Glomerular endothelial cell (primary cell): ENCODE measurements at regions not wholly inside any gene's neighbourhood (a gene's known extent, or its start where the extent isn't known, plus 50 kb on each side); places are given as distances from the start of the nearest gene placed in this dataset.
"Not testable (repeated sequence)": the region's sequence is repeated elsewhere in the genome, so short reads cannot be mapped to it uniquely, and the experiment has no call there.

Experiments
- DNase-seq: peaks from one replicate; pipeline ENCODE4 v3.0.0-alpha.2; 2011; ENCODE audit warnings: low read depth, low spot score; ENCODE audit errors: extremely low read depth

DNA sequence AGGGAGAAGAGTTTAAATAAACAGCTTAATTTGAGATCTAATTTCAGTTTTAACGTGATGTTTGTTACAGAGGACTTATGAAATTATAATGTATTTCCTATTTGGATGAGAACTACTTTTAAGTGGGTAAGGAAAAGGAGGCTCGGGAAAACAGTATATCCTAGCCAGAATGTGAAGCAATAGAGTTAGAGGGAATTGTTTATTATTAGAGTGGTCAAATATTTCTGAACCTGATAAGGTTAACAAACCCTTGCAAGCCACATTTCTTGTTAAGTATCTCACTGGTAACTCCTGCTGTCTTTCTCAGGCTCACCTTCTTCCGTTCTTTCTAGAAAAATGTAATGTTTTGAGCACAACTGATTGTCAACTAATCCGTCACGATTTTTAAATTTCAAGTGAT is 335.1 kb upstream of the MBL2 start:
- DNase-seq = no peak

DNA sequence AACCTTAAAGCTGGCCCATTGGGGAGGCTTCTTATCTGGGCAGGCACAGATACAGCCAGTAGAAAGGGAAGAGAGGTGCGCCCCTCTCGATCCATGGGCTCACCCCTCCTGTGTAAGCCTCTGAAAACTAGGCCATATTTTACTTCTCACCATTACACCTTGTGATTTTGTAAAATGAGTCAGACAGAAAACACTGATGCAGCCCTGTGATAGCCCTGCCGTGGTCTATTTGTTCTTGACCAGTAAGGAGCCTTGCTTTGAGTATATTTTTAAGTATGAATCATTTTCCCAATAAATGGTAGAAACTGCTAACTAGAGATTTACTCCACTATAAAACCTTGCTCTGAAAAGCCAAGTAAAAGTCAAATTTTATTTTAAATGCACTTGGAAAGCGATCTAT is 329.8 kb upstream of the MBL2 start:
- DNase-seq = no peak

DNA sequence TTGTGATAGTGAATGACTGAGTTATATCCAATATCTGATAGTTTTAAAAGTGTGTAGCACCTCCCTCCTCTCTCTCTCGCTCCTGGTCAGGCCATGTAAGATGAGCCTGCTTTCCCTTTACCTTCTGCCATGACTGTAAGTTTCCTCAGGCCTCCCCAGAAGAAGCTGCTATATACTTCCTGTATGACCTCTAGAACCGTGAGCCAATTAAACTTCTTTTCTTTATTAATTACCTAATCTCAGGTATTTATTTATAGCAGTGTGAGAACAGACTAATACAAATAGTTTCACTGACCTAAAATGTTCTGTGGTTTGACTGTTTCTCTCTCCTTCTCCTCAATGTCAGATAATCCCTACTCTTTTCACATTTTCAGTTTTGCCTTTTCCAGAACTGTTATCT is 321.3 kb upstream of the MBL2 start:
- DNase-seq = no peak

DNA sequence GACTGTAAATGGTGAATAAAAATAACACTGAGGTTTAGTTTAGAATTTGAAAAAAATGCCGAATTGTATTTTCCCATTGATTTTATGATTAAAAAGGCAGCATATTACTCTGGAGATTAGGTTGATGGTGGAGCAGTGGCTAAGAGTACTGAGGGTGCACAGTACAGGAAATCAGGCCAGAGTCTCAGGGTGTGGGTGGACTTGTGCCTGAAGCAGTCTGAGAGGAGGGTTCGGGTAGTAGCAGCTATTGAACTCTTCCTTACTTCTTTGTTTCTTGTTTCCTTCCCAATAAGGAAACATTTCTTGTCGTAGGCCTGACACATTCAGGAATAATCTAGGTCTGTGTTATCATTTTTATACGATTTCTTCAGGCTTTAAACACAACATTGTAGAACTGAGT is 319.0 kb upstream of the MBL2 start:
- DNase-seq = no peak

DNA sequence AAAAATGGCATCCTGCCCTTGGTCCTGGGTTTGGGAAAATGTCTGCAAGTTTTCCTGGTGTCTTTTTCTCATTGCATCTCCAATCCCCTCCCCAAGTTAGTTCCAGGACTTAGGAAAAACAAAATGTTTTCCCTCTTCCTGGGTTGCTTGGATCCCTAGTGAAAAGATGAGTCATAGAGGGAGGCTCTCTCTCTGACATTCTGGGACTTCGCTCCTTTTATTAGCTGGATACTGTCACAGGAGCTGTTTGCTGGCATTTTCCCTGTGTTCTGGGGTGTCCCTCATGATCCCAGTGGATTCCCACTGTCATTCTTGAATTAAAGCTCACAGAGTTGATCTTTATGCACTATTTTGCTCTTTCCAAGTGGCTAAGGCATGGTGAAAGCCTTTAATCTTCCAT is 316.4 kb upstream of the MBL2 start:
- no peak for DNase-seq

DNA sequence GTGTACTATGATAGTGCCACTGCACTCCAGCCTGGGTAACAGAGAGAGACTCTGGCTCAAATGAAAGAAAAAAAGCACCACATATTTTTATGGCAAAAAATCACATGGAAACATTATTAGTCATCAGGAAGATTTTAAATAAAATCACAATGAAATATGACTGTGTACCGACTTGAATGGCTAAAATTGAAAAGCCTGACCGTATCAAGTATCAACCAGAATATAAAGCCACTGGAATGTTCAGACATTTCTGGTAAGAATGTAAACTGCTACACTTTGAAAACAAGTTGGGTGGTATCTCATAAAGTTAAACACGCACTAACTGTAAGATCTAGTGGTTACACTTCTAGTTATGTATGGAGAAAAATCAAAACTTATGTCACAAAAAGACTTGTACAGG is 306.7 kb upstream of the MBL2 start:
- no peak for DNase-seq

DNA sequence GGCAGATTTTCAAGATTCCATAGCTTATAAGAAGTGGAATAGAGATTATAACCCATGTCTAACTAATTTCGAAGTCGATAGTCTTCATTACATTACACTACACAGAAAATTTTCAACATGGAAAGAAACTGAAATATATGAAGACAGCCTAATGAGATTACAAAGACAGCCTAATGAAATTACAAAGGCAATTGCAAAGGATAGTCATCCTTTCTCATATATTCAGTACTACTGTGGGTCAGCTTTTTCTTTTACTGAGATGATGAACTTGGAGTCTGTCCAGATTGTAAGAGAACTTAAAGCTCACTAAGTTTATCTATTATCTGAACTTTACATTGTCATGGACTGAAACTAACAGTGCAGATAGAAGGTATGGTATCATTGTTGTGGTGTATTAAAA is 304.4 kb upstream of the MBL2 start:
- DNase-seq = no peak

DNA sequence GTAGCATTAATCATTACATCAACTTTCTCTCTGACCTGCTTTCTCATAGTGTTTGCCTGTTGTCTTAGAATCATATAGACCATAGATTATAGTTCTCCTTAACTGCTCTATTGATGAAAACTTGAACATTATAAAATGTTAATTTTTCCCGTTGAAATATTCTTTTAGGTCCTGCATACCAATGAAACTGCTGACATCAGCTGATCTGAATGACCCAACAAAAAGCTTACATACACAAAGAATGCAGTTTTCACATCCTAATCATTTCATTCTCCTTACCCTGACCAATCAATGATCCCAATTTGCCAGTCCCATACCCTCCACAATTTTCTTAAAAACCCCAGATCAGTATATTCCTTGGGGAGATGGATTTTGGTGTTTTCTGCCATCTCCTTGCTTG is 302.9 kb upstream of the MBL2 start:
- DNase-seq = no peak

DNA sequence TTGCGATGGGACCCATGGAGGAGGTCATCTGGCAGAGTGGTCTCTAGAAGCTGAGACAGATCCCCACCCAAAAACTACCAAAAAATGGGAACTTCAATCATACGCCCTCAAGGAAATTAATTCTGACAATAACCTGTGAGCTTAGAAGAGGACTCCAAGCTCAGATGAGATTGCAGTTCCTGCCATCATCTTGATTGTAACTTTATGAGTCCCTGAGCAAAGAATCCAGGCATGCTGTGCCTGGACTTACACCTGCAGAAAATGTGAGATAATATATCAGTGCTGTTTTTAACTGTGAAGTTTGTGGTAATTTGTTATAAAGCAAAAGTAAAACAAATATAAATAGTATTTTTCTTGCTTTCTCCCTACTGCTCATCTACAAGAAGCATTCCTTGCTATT is 299.6 kb upstream of the MBL2 start:
- no peak for DNase-seq

DNA sequence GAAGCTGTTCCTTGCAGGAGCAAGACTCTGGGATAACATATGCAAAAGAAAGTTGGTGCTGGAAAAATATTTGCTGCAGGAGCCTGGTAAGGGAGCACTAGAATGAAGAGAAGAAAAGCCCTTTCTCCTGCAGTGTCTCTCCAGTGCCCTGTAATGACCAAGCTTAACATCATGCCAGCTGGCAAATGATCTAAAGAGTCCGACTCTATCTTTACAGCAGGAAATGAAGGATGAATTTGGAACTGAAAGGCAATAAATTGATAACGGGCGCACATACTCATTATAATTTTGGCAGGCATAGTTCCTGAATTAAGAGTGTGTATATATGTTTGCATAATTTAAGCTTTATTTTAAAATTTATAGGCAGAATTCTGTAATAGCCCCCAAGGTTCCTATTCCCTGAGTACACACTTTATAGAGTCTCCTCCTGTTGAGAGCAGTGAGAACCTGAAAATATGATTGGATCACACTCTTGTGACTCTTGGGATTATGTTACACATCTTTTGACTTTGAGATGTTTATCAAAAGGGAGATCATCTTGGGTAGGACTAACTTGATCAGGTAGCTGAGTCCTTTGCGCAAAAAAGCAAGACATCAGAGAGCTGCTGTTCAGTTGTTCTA is 299.0 kb upstream of the MBL2 start:
- no peak for DNase-seq

DNA sequence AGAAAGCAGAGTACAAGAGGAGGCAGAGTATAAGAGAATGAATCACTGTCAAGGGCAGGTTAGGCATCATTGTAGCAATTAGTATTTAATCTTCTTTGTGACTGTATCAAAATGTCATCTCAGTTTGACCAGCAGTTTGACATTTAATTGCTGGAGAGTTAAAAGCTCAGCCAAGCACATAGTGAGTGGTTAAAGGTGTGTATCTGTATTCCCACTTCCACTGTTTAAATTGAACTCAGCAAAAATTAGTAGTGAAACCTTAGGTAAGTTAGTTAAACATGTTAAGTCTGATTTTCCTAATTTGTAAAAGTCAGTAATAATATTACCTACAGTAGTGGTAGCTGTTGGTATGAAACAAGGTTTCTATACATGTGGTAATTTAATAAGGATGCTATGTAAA is 296.4 kb upstream of the MBL2 start:
- no peak for DNase-seq

DNA sequence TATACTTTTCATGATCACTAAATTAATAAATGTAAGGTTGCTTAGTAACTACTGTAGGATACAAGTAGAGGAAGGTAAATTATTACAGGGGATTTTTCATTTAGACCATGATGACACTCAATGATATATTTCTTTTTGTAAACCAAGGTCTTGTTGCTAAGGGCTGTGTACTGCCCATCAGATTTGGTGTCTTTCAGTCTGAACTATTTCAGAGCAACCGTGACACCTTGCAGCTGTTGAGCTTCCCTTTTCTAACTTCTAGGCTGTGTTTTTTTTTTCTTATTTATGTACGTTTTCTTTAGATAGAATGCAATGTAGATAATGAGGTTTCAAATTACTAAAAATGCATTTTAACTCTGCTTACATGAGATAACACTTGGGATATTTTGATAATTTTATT is 292.0 kb upstream of the MBL2 start:
- no peak for DNase-seq

DNA sequence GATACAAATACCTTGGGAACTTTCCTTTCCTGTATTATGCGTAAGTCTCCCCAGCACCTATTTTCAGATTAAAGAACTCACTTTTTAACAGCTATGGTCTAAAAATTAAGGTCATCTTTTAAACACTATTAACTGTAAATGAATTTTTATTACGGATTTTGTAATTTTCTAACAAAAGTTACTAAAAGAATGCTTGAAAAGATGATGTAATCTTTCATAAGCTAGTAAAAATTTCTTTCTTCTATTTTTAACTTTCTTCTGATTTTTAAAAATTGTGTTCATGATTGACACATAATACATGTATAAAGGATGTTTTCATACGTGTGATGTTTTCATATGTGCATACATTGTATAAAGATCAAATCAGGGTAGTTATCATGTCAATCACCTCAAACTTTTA is 291.2 kb upstream of the MBL2 start:
- DNase-seq = no peak

DNA sequence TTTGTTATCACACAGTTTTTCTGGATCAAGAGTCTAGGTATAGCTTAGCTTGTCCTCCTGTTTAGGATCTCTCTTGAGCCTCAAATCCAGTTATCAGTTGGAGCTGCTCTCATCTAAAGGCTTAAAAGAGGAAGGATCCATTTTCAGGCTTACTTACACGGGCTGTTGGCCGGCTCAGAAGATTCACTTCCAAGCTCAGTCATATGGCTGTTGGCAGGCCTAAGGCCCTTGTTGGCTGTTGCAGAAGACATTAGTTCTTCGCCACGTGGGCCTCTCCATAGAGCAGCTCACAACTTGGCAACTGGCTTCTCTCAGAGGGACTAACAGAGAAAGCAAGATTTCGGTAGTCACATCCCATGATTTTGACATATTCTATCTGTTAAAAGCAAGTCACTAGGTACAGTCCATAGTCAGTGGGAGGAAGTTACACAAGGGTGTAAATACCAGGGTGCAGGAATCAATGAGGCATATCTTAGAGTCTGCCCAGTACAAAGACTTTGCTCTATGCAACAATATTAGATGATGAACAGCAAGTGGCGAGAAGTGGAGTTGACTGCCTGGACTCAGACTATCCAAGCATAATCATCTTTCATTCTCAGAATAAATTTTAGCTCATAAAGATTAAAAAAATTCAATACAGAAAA is 280.1 kb upstream of the MBL2 start:
- DNase-seq = no peak

DNA sequence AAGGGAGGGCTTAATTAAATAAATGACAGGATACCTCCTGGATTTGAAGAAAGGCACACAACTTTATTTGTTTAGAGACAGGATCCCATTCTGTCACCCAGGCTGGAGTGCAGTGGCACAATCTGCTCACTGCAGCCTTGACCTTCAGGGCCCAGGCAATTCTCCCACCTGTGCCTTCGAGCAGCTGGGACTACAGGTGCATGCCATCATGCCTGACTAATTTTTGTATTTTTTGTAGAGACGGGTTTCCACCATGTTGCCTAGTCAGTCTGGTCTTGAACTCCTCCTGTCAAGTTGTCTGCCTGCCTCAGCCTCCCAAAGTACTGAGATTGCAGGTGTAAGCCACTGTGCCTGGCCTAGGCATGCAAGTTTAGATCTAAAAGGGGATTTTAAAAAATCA is 272.7 kb upstream of the MBL2 start:
- DNase-seq = no peak

DNA sequence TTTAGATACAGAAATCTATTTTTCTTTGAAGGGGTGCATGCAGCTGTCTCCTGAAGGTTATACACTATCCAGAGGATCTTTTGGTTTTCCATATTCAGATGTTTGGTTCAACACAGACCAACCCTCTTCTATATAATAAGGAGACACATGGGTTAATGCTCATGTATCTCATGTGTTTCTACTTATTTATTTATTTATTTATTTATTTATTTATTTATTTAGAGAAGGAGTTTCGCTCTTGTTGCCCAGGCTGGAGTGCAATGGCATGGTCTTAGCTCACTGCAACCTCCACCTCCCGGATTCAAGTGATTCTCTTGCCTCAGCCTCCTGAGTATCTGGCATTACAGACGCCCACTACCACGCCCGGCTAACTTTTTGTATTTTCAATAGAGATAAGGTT is 263.2 kb upstream of the MBL2 start:
- not testable (repeated sequence) for DNase-seq

DNA sequence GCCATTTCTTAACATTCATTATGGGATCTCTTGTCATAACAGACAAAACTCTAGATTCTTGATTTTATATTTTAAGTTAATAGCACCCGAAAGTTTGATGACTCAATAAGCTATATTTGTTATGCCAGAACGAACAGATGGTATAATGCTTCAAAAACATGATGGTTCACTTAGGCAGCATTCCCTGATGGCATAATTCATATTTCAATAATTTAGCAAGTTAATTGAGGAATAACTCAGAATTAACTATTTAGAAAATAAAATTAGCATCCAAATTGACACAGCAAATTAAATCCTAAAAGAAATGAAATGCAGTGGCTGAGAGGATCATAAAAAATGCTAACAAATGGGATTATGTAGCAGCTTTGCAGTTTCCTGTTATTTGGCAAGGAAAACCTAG is 260.8 kb upstream of the MBL2 start:
- no peak for DNase-seq

DNA sequence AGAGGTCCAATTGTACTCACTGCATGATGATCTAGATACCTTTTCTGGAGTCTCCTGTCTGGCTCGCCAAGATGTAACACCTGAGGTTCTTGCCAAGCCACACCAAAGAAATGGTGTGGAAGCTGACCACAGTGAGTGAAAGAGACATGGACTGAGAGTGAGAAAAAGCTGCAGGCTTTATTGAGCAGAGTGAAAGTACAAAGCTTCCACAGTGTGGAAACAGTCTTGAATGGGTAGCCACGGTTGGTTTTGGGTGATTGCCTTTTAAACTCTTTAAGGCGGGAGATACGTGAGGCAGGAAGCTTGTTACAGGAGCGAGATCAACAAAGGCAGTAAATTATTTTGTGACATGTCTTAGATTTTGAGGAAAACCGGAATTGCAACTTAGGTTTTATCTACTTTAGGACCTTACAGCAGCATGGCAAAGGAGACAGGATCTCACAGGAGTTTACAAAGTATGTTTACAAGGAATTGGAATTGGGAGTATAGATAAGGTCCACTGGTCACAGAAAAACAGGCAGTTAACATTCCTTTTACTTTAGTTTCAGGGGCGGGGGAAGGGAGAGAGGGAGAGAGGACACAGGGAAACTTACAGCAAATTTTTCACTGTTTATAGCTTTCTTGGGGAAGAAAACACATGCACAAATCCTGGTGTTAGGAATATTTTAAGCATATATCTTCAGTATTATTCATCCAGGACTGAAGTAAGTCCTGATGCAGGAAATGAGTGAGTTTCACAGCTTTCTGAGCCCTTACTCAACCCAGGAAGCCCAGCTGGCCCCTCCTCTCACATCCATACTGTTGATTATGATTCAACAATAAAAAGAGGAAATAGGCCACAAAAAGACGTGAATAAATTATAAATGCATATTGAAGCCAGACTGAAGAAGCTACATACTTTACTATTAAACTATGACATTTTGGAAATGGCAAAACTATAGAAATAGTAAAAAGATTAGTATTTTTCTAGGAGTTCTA is 257.6 kb upstream of the MBL2 start:
- DNase-seq = peak; percentile 58

DNA sequence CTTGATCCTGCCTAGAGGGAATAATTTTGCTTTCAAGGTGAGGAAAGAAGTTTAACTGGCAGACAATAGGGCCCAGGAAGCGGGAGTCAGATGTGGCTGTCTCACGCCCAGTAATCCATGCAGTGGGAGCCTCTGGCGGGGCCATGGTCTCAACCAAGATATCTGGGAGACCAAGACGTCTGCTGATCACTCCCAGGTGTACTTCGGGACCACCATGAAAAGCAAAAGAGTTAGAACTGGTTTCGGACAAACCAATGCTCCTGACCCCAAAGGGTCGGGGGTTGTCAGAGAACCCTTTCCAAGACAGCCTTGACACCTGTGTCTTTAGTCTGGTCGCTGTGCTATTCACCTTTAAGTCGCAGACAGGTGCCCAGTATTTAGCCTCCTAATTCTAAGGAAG is 256.9 kb upstream of the MBL2 start:
- no peak for DNase-seq

DNA sequence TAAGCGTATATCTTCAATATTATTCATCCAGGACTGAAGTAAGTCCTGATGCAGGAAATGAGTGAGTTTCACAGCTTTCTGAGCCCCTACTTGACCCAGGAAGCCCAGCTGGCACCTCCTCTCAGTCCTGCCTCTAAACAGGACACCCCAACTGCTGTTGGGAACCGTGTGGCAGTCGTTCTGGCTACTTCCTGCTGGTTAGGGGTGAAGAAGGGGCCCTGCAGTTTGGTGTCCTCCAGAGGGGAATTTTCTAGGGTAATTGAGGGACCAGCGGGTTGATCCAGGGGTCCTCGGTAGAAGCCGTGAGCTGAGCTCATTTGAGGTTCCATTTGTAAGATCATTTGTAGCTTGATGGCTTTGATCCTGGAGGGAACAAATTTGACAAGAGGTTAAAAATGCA is 253.2 kb upstream of the MBL2 start:
- not testable (repeated sequence) for DNase-seq

DNA sequence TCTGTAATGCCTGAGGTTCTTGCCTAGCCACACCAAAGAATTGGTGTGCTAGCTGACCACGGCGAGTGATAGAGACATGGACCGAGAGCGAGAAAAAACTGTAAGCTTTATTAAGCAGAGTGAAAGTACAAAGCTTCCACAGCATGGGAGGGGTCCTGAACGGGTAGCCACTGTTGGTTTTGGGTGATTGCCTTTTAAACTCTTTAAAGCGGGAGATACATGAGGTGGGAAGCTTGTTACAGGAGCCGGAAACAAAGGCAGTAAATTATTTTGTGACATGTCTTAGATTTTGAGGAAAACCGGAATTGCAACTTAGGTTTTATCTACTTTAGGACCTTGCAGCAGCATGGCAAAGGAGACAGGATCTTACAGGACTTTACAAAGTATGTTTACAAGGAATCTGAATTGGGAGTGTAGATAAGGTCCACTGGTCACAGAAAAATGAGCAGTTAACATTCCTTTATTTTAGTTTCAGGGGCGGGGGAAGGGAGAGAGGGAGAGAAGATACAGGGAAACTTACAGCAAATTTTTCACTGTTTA is 252.7 kb upstream of the MBL2 start:
- no peak for DNase-seq

DNA sequence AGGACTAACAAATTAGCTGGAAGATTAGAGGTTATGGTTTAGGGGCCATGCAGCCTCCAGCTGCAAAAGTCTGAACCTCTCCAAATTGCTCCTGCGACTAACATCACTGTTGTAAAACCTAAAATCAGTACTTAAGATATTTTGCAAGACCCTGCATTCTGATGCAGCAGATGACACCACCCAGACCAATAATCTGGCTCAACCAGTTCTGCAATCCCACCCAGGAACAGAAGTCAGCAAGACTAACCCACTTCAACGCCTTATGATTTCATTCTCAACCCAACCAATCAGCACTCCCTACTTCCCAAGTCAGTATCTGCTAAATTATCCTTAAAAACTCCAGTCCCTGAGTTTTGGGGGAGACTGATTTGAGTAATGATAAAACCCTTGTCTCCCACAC is 250.8 kb upstream of the MBL2 start:
- DNase-seq = no peak
